WTC11 (cell line): ENCODE measurements at regions not wholly inside any gene's neighbourhood (a gene's known extent, or its start where the extent isn't known, plus 50 kb on each side); places are given as distances from the start of the nearest gene placed in this dataset.

Source experiments
- ATAC-seq: fragments of 200-7000 bp; cut with Tn5 transposase; 2 replicates; pipeline ENCODE4 v1.10.0; 2021; ENCODE audit warnings: mild to moderate bottlenecking, moderate library complexity
- CTCF ChIA-PET: fragments of 300-600 bp; sonication (Branson Sonifier 250); formaldehyde crosslinking; loops from one replicate; lab custom pipeline; 2021; ENCODE audit warnings: antibody characterized with exemption; lab: Charles Lee
- POLR2A ChIA-PET: fragments of 350-600 bp; sonication (Branson Sonifier 250); formaldehyde crosslinking; loops from one replicate; lab custom pipeline; 2021; ENCODE audit warnings: antibody characterized with exemption; lab: Charles Lee
- DNase-seq: peaks from one replicate; pipeline ENCODE4 v3.0.0; 2021; ENCODE audit warnings: low spot score
- H3K27ac Mint-ChIP-seq: 2 replicates; pipeline ENCODE4 v1.8.0; 2021; ENCODE audit warnings: mixed read lengths
- H3K27me3 Mint-ChIP-seq: 2 replicates; pipeline ENCODE4 v1.8.0; 2021; ENCODE audit warnings: low read depth, mild to moderate bottlenecking, moderate library complexity, mixed read lengths
- H3K36me3 Mint-ChIP-seq: 2 replicates; pipeline ENCODE4 v1.8.0; 2021; ENCODE audit warnings: mixed read lengths
- H3K4me1 Mint-ChIP-seq: 2 replicates; pipeline ENCODE4 v1.8.0; 2022; ENCODE audit warnings: mixed read lengths
- H3K4me3 Mint-ChIP-seq: 2 replicates; pipeline ENCODE4 v1.8.0; 2021; ENCODE audit warnings: mild to moderate bottlenecking, moderate library complexity, mixed read lengths
- H3K9me3 Mint-ChIP-seq: 2 replicates; pipeline ENCODE4 v1.8.0; 2021; ENCODE audit warnings: mixed read lengths
- AR ChIP-seq: fragments of 250-450 bp; sonication (Bioruptor Pico); IDR thresholded peaks from 2 replicates; pipeline ENCODE4 v1.9.0; 2021; ENCODE audit warnings: mild to moderate bottlenecking
- ATF6 ChIP-seq: sonication (generic); formaldehyde crosslinking; IDR thresholded peaks from 2 replicates; pipeline ENCODE4 v1.8.1; 2023; ENCODE audit warnings: mild to moderate bottlenecking, missing genetic modification reagents
- E2F1 ChIP-seq: sonication (generic); formaldehyde crosslinking; IDR thresholded peaks from 2 replicates; pipeline ENCODE4 v1.8.0; 2022; ENCODE audit warnings: mild to moderate bottlenecking, missing genetic modification reagents
- E2F4 ChIP-seq: sonication (generic); formaldehyde crosslinking; IDR thresholded peaks from 2 replicates; pipeline ENCODE4 v1.8.1; 2022; ENCODE audit warnings: low read depth, mild to moderate bottlenecking, moderate library complexity, missing genetic modification reagents, borderline replicate concordance
- ETV6 ChIP-seq: sonication (generic); formaldehyde crosslinking; IDR thresholded peaks from 2 replicates; pipeline ENCODE4 v1.8.1; 2022; ENCODE audit warnings: mild to moderate bottlenecking, missing genetic modification reagents
- FOXJ3 ChIP-seq: sonication (generic); formaldehyde crosslinking; IDR thresholded peaks from 2 replicates; pipeline ENCODE4 v1.9.0; 2021; ENCODE audit warnings: missing genetic modification reagents, mild to moderate bottlenecking, borderline replicate concordance
- FOXP1 ChIP-seq: sonication (generic); formaldehyde crosslinking; IDR thresholded peaks from 2 replicates; pipeline ENCODE4 v1.8.0; 2022; ENCODE audit warnings: missing genetic modification reagents, mild to moderate bottlenecking, moderate library complexity, borderline replicate concordance
- KAT7 ChIP-seq: sonication (generic); formaldehyde crosslinking; IDR thresholded peaks from 2 replicates; pipeline ENCODE4 v1.8.1; 2023; ENCODE audit warnings: missing genetic modification reagents, mild to moderate bottlenecking, borderline replicate concordance
- PRDM15 ChIP-seq: sonication (generic); formaldehyde crosslinking; IDR thresholded peaks from 2 replicates; pipeline ENCODE4 v1.8.0; 2022; ENCODE audit warnings: missing genetic modification reagents
- PRRX2 ChIP-seq: fragments of 250-450 bp; sonication (Bioruptor Pico); IDR thresholded peaks from 2 replicates; pipeline ENCODE4 v1.8.0; 2021; ENCODE audit warnings: mild to moderate bottlenecking
- SP1 ChIP-seq: sonication (generic); formaldehyde crosslinking; conservative IDR thresholded peaks from 2 replicates; pipeline ENCODE4 v1.8.1; 2022; ENCODE audit warnings: missing genetic modification reagents
- STAT6 ChIP-seq: sonication (generic); formaldehyde crosslinking; conservative IDR thresholded peaks from 2 replicates; pipeline ENCODE4 v1.8.1; 2023; ENCODE audit warnings: mild to moderate bottlenecking, low read depth, missing genetic modification reagents, moderate library complexity
- USF2 ChIP-seq: sonication (generic); formaldehyde crosslinking; IDR thresholded peaks from 2 replicates; pipeline ENCODE4 v1.8.1; 2023; ENCODE audit warnings: mild to moderate bottlenecking, missing genetic modification reagents, moderate library complexity
- ZNF121 ChIP-seq: sonication (generic); formaldehyde crosslinking; IDR thresholded peaks from 2 replicates; pipeline ENCODE4 v1.8.0; 2023; ENCODE audit warnings: missing genetic modification reagents
- ZNF232 ChIP-seq: sonication (generic); formaldehyde crosslinking; IDR thresholded peaks from 2 replicates; pipeline ENCODE4 v1.8.0; 2022; ENCODE audit warnings: mild to moderate bottlenecking, missing genetic modification reagents
- ZNF532 ChIP-seq: fragments of 250-450 bp; sonication (Bioruptor Pico); IDR thresholded peaks from 2 replicates; pipeline ENCODE4 v1.9.0; 2021; ENCODE audit warnings: mild to moderate bottlenecking, borderline replicate concordance

- DNase-seq: no peak
- TF ChIP-seq E2F1 (CRISPR knock-in tag) (no peak), PRDM15 (CRISPR knock-in tag) (no peak), SP1 (CRISPR knock-in tag) (no peak), ZNF121 (CRISPR knock-in tag) (no peak), ETV6 (no peak), E2F4 (CRISPR knock-in tag) (no peak), STAT6 (CRISPR knock-in tag) (no peak), AR (CRISPR knock-in tag) (no peak), ATF6 (no peak), FOXP1 (CRISPR knock-in tag) (no peak), ZNF532 (no peak), ZNF232 (CRISPR knock-in tag) (no peak), PRRX2 (CRISPR knock-in tag) (no peak), FOXJ3 (CRISPR knock-in tag) (no peak), KAT7 (CRISPR knock-in tag) (no peak), USF2 (no peak)
- ATAC-seq: no peak
- no peaks in the 10 kb centered on the region for H3K36me3 Mint-ChIP-seq
- POLR2A ChIA-PET: no interaction called here
- peak overlapping the region; percentile 22; the same call in 1 of the 2 replicates for H3K27ac Mint-ChIP-seq
- peaks cover 8% of the 10 kb centered on the region for H3K4me1 Mint-ChIP-seq
- H3K27me3 Mint-ChIP-seq: no peaks in the 10 kb centered on the region
- H3K4me3 Mint-ChIP-seq: no peak overlapping the region
- CTCF ChIA-PET: no interaction called here
- H3K9me3 Mint-ChIP-seq: no peaks in the 10 kb centered on the region
Measured at GRCh38 chr9:29039258-29039657, 1466.0 kb upstream of the C9orf72 start.
